ENCODE measurements at regions not wholly inside any gene's neighbourhood (a gene's known extent, or its start where the extent isn't known, plus 50 kb on each side); places are given as distances from the start of the nearest gene placed in this dataset.

GRCh38 chr3:14282001-14282705 lies 103.5 kb downstream of the LSM3 start:
- TF ChIP-seq CTCF (conservative IDR thresholded peaks at IDR 0.05; ENCODE audit: low read depth, low read length), result no peak
- no peak for TF ChIP-seq EZH2 (IDR thresholded peaks at IDR 0.05; ENCODE audit: borderline replicate concordance, low read depth, low read length, poor library complexity, severe bottlenecking)

Measured in A673 (cell line).